Liver (tissue), 8 donors: ENCODE measurements at regions not wholly inside any gene's neighbourhood (a gene's known extent, or its start where the extent isn't known, plus 50 kb on each side); places are given as distances from the start of the nearest gene placed in this dataset.

Experiments
- DNase-seq: peaks from one replicate; pipeline ENCODE4 v3.0.0-alpha.2; 2017; ENCODE audit warnings: low spot score
- H3K27ac ChIP-seq, 2 donors: one replicate each; pipeline ENCODE4 v1.7.0; 2013; ENCODE audit warnings: inconsistent platforms in 2 of 2, low read length in 2 of 2, control low read depth in 1 of 2, low read depth in 1 of 2, mild to moderate bottlenecking in 1 of 2
- H3K27me3 ChIP-seq, 4 donors: one replicate each; pipeline versions ENCODE4 v1.6.1 to v1.7.0; 2013; ENCODE audit warnings: low read length in 3 of 4, inconsistent platforms in 1 of 4, mild to moderate bottlenecking in 1 of 4, moderate library complexity in 1 of 4; ENCODE audit not compliant: control insufficient read depth in 4 of 4, insufficient read depth in 4 of 4
- H3K36me3 ChIP-seq, 4 donors: one replicate each; pipeline versions ENCODE4 v1.6.1 to v1.7.0; 2013; ENCODE audit warnings: low read length in 3 of 4, mild to moderate bottlenecking in 3 of 4, low read depth in 1 of 4, moderate library complexity in 1 of 4; ENCODE audit not compliant: control insufficient read depth in 4 of 4, insufficient read depth in 3 of 4
- H3K4me1 ChIP-seq, 4 donors: one replicate each; pipeline versions ENCODE4 v1.6.1 to v1.7.0; 2013; ENCODE audit warnings: low read length in 3 of 4, mild to moderate bottlenecking in 3 of 4, moderate library complexity in 1 of 4; ENCODE audit not compliant: control insufficient read depth in 4 of 4, insufficient read depth in 4 of 4
- H3K4me3 ChIP-seq, 3 donors: one replicate each; pipeline versions ENCODE4 v1.6.1 to v1.7.0; 2013; ENCODE audit warnings: low read length in 3 of 3, control low read depth in 1 of 3, low read depth in 1 of 3, mild to moderate bottlenecking in 1 of 3
- H3K9ac ChIP-seq, 2 donors: one replicate each; pipeline ENCODE4 v1.7.0; 2013; ENCODE audit warnings: low read length in 2 of 2, mild to moderate bottlenecking in 2 of 2, moderate library complexity in 2 of 2, control low read depth in 1 of 2, low read depth in 1 of 2
- H3K9me3 ChIP-seq, 4 donors: one replicate each; pipeline versions ENCODE4 v1.6.1 to v1.7.0; 2013; ENCODE audit warnings: low read length in 3 of 4; ENCODE audit not compliant: control insufficient read depth in 4 of 4
- ATF3 ChIP-seq: IDR thresholded peaks from 2 replicates; pipeline ENCODE4 v1.6.1; 2016; ENCODE audit warnings: antibody characterized with exemption
- CTCF ChIP-seq: fragments of 150-350 bp; IDR thresholded peaks from 2 replicates; pipeline ENCODE4 v1.5.1; 2017; ENCODE audit warnings: improper control_type of control experiment, low read depth, low read length; ENCODE audit not compliant: missing input control
- EGR1 ChIP-seq, 2 donors: IDR thresholded peaks; 2 replicates each; pipeline ENCODE4 v1.6.1; 2016 to 2018; ENCODE audit warnings: antibody characterized with exemption in 2 of 2, low read depth in 2 of 2
- FOXA1 ChIP-seq: IDR thresholded peaks from 2 replicates; pipeline ENCODE4 v1.6.1; 2016; ENCODE audit warnings: antibody characterized with exemption
- FOXA2 ChIP-seq: IDR thresholded peaks from 2 replicates; pipeline ENCODE4 v1.6.1; 2016; ENCODE audit warnings: antibody characterized with exemption
- GABPA ChIP-seq, 2 donors: IDR thresholded peaks in 1 of 2; conservative IDR thresholded peaks in 1 of 2; 2 replicates each; pipeline ENCODE4 v1.6.1; 2016; ENCODE audit warnings: antibody characterized with exemption in 2 of 2, mild to moderate bottlenecking in 1 of 2, moderate library complexity in 1 of 2
- HNF4A ChIP-seq, 2 donors: conservative IDR thresholded peaks; 2 replicates each; pipeline ENCODE4 v1.6.1; 2016; ENCODE audit warnings: antibody characterized with exemption in 2 of 2, mild to moderate bottlenecking in 2 of 2
- HNF4G ChIP-seq: IDR thresholded peaks from 2 replicates; pipeline ENCODE4 v1.6.1; 2016; ENCODE audit warnings: antibody characterized with exemption
- JUND ChIP-seq, 2 donors: IDR thresholded peaks; 2 replicates each; pipeline ENCODE4 v1.6.1; 2016; ENCODE audit warnings: antibody characterized with exemption in 2 of 2
- MAX ChIP-seq: IDR thresholded peaks from 2 replicates; pipeline ENCODE4 v1.6.1; 2016; ENCODE audit warnings: antibody characterized with exemption
- NR2F2 ChIP-seq: IDR thresholded peaks from 2 replicates; pipeline ENCODE4 v1.6.1; 2016; ENCODE audit warnings: antibody characterized with exemption
- REST ChIP-seq: IDR thresholded peaks from 2 replicates; pipeline ENCODE4 v1.6.1; 2016; ENCODE audit warnings: antibody characterized with exemption, mild to moderate bottlenecking
- RXRA ChIP-seq, 2 donors: IDR thresholded peaks; 2 replicates each; pipeline ENCODE4 v1.6.1; 2017 to 2018; ENCODE audit warnings: antibody characterized with exemption in 2 of 2, mild to moderate bottlenecking in 1 of 2
- SP1 ChIP-seq: IDR thresholded peaks from 2 replicates; pipeline ENCODE4 v1.6.1; 2018; ENCODE audit warnings: antibody characterized with exemption, mild to moderate bottlenecking
- TAF1 ChIP-seq: conservative IDR thresholded peaks from 2 replicates; pipeline ENCODE4 v1.6.1; 2016; ENCODE audit warnings: antibody characterized with exemption, mild to moderate bottlenecking
- YY1 ChIP-seq: IDR thresholded peaks from 2 replicates; pipeline ENCODE4 v1.6.1; 2016; ENCODE audit warnings: antibody characterized with exemption, mild to moderate bottlenecking
- ZBTB33 ChIP-seq: IDR thresholded peaks from 2 replicates; pipeline ENCODE4 v1.6.1; 2016; ENCODE audit warnings: antibody characterized with exemption
- WGBS: extraction: QIAGEN DNeasy Blood & Tissue Kit; methylation state at CpG from one replicate; pipeline ENCODE4 v1.1.7; 2013; 5-methylcytosine and 5-hydroxymethylcytosine counted together
- donor health status: healthy.
- donor health status: healthy.
- donor health status: healthy.
- donor health status: healthy.
- donor health status: healthy.

GRCh38 chr7:1364068-1364905 lies 95.0 kb downstream of the MICALL2 start:
- H3K36me3 ChIP-seq: no peaks in the 10 kb centered on the region
- no peak for TF ChIP-seq NR2F2
- no peak for TF ChIP-seq ATF3
- no peak for TF ChIP-seq SP1
- TF ChIP-seq FOXA2: no peak
- no peak for TF ChIP-seq TAF1
- no peak for TF ChIP-seq YY1
- no peak for TF ChIP-seq RXRA (IDR thresholded peaks at IDR 0.05)
- TF ChIP-seq GABPA (IDR thresholded peaks at IDR 0.05 in 1 of 2, conservative IDR thresholded peaks at IDR 0.05 in 1 of 2): no peak
- TF ChIP-seq EGR1 (IDR thresholded peaks at IDR 0.05; ENCODE audit: low read depth in 2 of 2): no peak
- TF ChIP-seq HNF4G: no peak
- no peak for TF ChIP-seq ZBTB33
- no peak for TF ChIP-seq REST
- TF ChIP-seq MAX: no peak
- no peak for TF ChIP-seq JUND (IDR thresholded peaks at IDR 0.05)
- TF ChIP-seq FOXA1: no peak
- no peak for TF ChIP-seq HNF4A (conservative IDR thresholded peaks at IDR 0.05)
- no peak overlapping the region for H3K9ac ChIP-seq
- H3K4me1 ChIP-seq: no peaks in the 10 kb centered on the region
- H3K27ac ChIP-seq: no peak overlapping the region
- H3K27me3 ChIP-seq: peaks cover 0 to 19% (median 1%) of the 10 kb centered on the region in 4 donors
- 72% methylated on average over 36 of the region's 36 CpGs for WGBS
- H3K4me3 ChIP-seq: no peak overlapping the region
- peaks cover 1 to 14% (median 11%) of the 10 kb centered on the region in 4 donors for H3K9me3 ChIP-seq
- DNase-seq: no peak

GRCh38 chr7:1364906-1365570 lies 94.2 kb downstream of the MICALL2 start:
- DNase-seq: no peak
- Histone ChIP-seq H3K4me1 (no peaks in the 10 kb centered on the region), H3K4me3 (no peak overlapping the region), H3K36me3 (no peaks in the 10 kb centered on the region), H3K27ac (no peak overlapping the region), H3K9me3 (peaks cover 1 to 14% (median 11%) of the 10 kb centered on the region in 4 donors), H3K27me3 (peaks cover 3 to 21% (median 4%) of the 10 kb centered on the region in 4 donors), H3K9ac (no peak overlapping the region)
- 82% methylated on average over 13 of the region's 13 CpGs for WGBS
- no peak for TF ChIP-seq FOXA2
- no peak for TF ChIP-seq ATF3
- no peak for TF ChIP-seq HNF4A (conservative IDR thresholded peaks at IDR 0.05)
- no peak for TF ChIP-seq RXRA (IDR thresholded peaks at IDR 0.05)
- TF ChIP-seq REST: no peak
- TF ChIP-seq CTCF: no peak
- TF ChIP-seq EGR1 (IDR thresholded peaks at IDR 0.05; ENCODE audit: low read depth in 2 of 2): no peak
- TF ChIP-seq GABPA (IDR thresholded peaks at IDR 0.05 in 1 of 2, conservative IDR thresholded peaks at IDR 0.05 in 1 of 2): no peak
